ENCODE measurements at regions not wholly inside any gene's neighbourhood (a gene's known extent, or its start where the extent isn't known, plus 50 kb on each side); places are given as distances from the start of the nearest gene placed in this dataset.

- H3K9ac ChIP-seq (ENCODE audit: low read depth, low read length): no peak overlapping the region
- no peaks in the 10 kb centered on the region for H3K27me3 ChIP-seq (ENCODE audit: insufficient read depth, low read length)
- H3K36me3 ChIP-seq (ENCODE audit: insufficient read depth, low read depth, low read length): no peaks in the 10 kb centered on the region
- no peak overlapping the region for H3K27ac ChIP-seq (ENCODE audit: low read length)
- no peak overlapping the region for H3K4me3 ChIP-seq (ENCODE audit: low read length)
- no peaks in the 10 kb centered on the region for H3K4me1 ChIP-seq (ENCODE audit: insufficient read depth, low read length)
- no peaks in the 10 kb centered on the region for H3K9me3 ChIP-seq (ENCODE audit: insufficient read depth, low read depth, low read length)
Measured at GRCh38 chr4:38536716-38537115, 127.3 kb upstream of the KLF3 start.

- Histone ChIP-seq H3K9ac (ENCODE audit: low read depth, low read length) (no peak overlapping the region), H3K27ac (ENCODE audit: low read length) (no peak overlapping the region), H3K27me3 (ENCODE audit: insufficient read depth, low read length) (peaks cover 3% of the 10 kb centered on the region; the same call in 1 of the 2 replicates), H3K4me1 (ENCODE audit: insufficient read depth, low read length) (no peaks in the 10 kb centered on the region), H3K36me3 (ENCODE audit: insufficient read depth, low read depth, low read length) (no peaks in the 10 kb centered on the region), H3K4me3 (ENCODE audit: low read length) (no peak overlapping the region), H3K9me3 (ENCODE audit: insufficient read depth, low read depth, low read length) (no peaks in the 10 kb centered on the region)
Measured at GRCh38 chr4:38537666-38538065, 126.3 kb upstream of the KLF3 start.

GRCh38 chr4:38538517-38538916 is 125.5 kb upstream of the KLF3 start:
- Histone ChIP-seq H3K4me1 (ENCODE audit: insufficient read depth, low read length) (no peaks in the 10 kb centered on the region), H3K36me3 (ENCODE audit: insufficient read depth, low read depth, low read length) (no peaks in the 10 kb centered on the region), H3K4me3 (ENCODE audit: low read length) (no peak overlapping the region), H3K9me3 (ENCODE audit: insufficient read depth, low read depth, low read length) (no peaks in the 10 kb centered on the region), H3K27ac (ENCODE audit: low read length) (no peak overlapping the region), H3K27me3 (ENCODE audit: insufficient read depth, low read length) (peaks cover 4% of the 10 kb centered on the region; the same call in 1 of the 2 replicates), H3K9ac (ENCODE audit: low read depth, low read length) (no peak overlapping the region)

- Histone ChIP-seq H3K27ac (ENCODE audit: low read length) (no peak overlapping the region), H3K9me3 (ENCODE audit: insufficient read depth, low read depth, low read length) (no peaks in the 10 kb centered on the region), H3K36me3 (ENCODE audit: insufficient read depth, low read depth, low read length) (no peaks in the 10 kb centered on the region), H3K27me3 (ENCODE audit: insufficient read depth, low read length) (peaks cover 10% of the 10 kb centered on the region; the same call in 1 of the 2 replicates), H3K9ac (ENCODE audit: low read depth, low read length) (no peak overlapping the region), H3K4me3 (ENCODE audit: low read length) (no peak overlapping the region), H3K4me1 (ENCODE audit: insufficient read depth, low read length) (no peaks in the 10 kb centered on the region)
Measured at GRCh38 chr4:38539501-38539900, 124.5 kb upstream of the KLF3 start.

- no peak overlapping the region for H3K9ac ChIP-seq (ENCODE audit: low read depth, low read length)
- H3K27ac ChIP-seq (ENCODE audit: low read length): no peak overlapping the region
- H3K4me3 ChIP-seq (ENCODE audit: low read length): no peak overlapping the region
- H3K9me3 ChIP-seq (ENCODE audit: insufficient read depth, low read depth, low read length): no peaks in the 10 kb centered on the region; the same call in 1 of the 2 replicates
- H3K4me1 ChIP-seq (ENCODE audit: insufficient read depth, low read length): no peaks in the 10 kb centered on the region
- no peaks in the 10 kb centered on the region for H3K36me3 ChIP-seq (ENCODE audit: insufficient read depth, low read depth, low read length)
- peaks cover 57% of the 10 kb centered on the region for H3K27me3 ChIP-seq (ENCODE audit: insufficient read depth, low read length)
Measured at GRCh38 chr4:38547052-38547451, 116.9 kb upstream of the KLF3 start.

- Histone ChIP-seq H3K36me3 (ENCODE audit: insufficient read depth, low read depth, low read length) (no peaks in the 10 kb centered on the region), H3K27ac (ENCODE audit: low read length) (no peak overlapping the region), H3K4me1 (ENCODE audit: insufficient read depth, low read length) (no peaks in the 10 kb centered on the region), H3K4me3 (ENCODE audit: low read length) (no peak overlapping the region), H3K9ac (ENCODE audit: low read depth, low read length) (no peak overlapping the region), H3K9me3 (ENCODE audit: insufficient read depth, low read depth, low read length) (no peaks in the 10 kb centered on the region; the same call in 1 of the 2 replicates), H3K27me3 (ENCODE audit: insufficient read depth, low read length) (peaks cover 53% of the 10 kb centered on the region)
Measured at GRCh38 chr4:38548256-38548655, 115.7 kb upstream of the KLF3 start.

- H3K4me3 ChIP-seq (ENCODE audit: low read length): no peak overlapping the region
Measured at GRCh38 chr4:38559374-38559773, 104.6 kb upstream of the KLF3 start.

GRCh38 chr4:38560340-38560739 is 103.7 kb upstream of the KLF3 start:
- Histone ChIP-seq H3K27ac (ENCODE audit: low read length) (no peak overlapping the region), H3K9ac (ENCODE audit: low read depth, low read length) (no peak overlapping the region)

More at GRCh38 chr4:38559374-38559773, 104.6 kb upstream of the KLF3 start:
- H3K4me1 ChIP-seq (ENCODE audit: insufficient read depth, low read length): no peaks in the 10 kb centered on the region
- no peaks in the 10 kb centered on the region for H3K27me3 ChIP-seq (ENCODE audit: insufficient read depth, low read length)
- H3K36me3 ChIP-seq (ENCODE audit: insufficient read depth, low read depth, low read length): no peaks in the 10 kb centered on the region
- no peak overlapping the region for H3K27ac ChIP-seq (ENCODE audit: low read length)
- H3K9ac ChIP-seq (ENCODE audit: low read depth, low read length): no peak overlapping the region
- H3K9me3 ChIP-seq (ENCODE audit: insufficient read depth, low read depth, low read length): peaks cover 6% of the 10 kb centered on the region

GRCh38 chr4:38560768-38561558 is 103.0 kb upstream of the KLF3 start:
- H3K4me3 ChIP-seq (ENCODE audit: low read length): no peak overlapping the region

More at GRCh38 chr4:38560340-38560739, 103.7 kb upstream of the KLF3 start:
- Histone ChIP-seq H3K9me3 (ENCODE audit: insufficient read depth, low read depth, low read length) (peaks cover 3% of the 10 kb centered on the region), H3K4me1 (ENCODE audit: insufficient read depth, low read length) (no peaks in the 10 kb centered on the region), H3K36me3 (ENCODE audit: insufficient read depth, low read depth, low read length) (no peaks in the 10 kb centered on the region), H3K4me3 (ENCODE audit: low read length) (no peak overlapping the region), H3K27me3 (ENCODE audit: insufficient read depth, low read length) (no peaks in the 10 kb centered on the region)

GRCh38 chr4:38562751-38563198 is 101.2 kb upstream of the KLF3 start:
- no peaks in the 10 kb centered on the region for H3K27me3 ChIP-seq (ENCODE audit: insufficient read depth, low read length)
- no peaks in the 10 kb centered on the region for H3K36me3 ChIP-seq (ENCODE audit: insufficient read depth, low read depth, low read length)
- no peak overlapping the region for H3K4me3 ChIP-seq (ENCODE audit: low read length)
- no peaks in the 10 kb centered on the region for H3K4me1 ChIP-seq (ENCODE audit: insufficient read depth, low read length)
- no peak overlapping the region for H3K9ac ChIP-seq (ENCODE audit: low read depth, low read length)
- H3K27ac ChIP-seq (ENCODE audit: low read length): no peak overlapping the region
- H3K9me3 ChIP-seq (ENCODE audit: insufficient read depth, low read depth, low read length): no peaks in the 10 kb centered on the region

More at GRCh38 chr4:38560768-38561558, 103.0 kb upstream of the KLF3 start:
- Histone ChIP-seq H3K4me1 (ENCODE audit: insufficient read depth, low read length) (no peaks in the 10 kb centered on the region), H3K36me3 (ENCODE audit: insufficient read depth, low read depth, low read length) (no peaks in the 10 kb centered on the region), H3K27ac (ENCODE audit: low read length) (no peak overlapping the region), H3K9me3 (ENCODE audit: insufficient read depth, low read depth, low read length) (no peaks in the 10 kb centered on the region), H3K27me3 (ENCODE audit: insufficient read depth, low read length) (no peaks in the 10 kb centered on the region), H3K9ac (ENCODE audit: low read depth, low read length) (no peak overlapping the region)

- H3K4me3 ChIP-seq (ENCODE audit: low read length): no peak overlapping the region
- no peak overlapping the region for H3K27ac ChIP-seq (ENCODE audit: low read length)
- no peak overlapping the region for H3K9ac ChIP-seq (ENCODE audit: low read depth, low read length)
- H3K9me3 ChIP-seq (ENCODE audit: insufficient read depth, low read depth, low read length): no peaks in the 10 kb centered on the region
- H3K4me1 ChIP-seq (ENCODE audit: insufficient read depth, low read length): no peaks in the 10 kb centered on the region
- H3K36me3 ChIP-seq (ENCODE audit: insufficient read depth, low read depth, low read length): no peaks in the 10 kb centered on the region
- no peaks in the 10 kb centered on the region for H3K27me3 ChIP-seq (ENCODE audit: insufficient read depth, low read length)
Measured at GRCh38 chr4:38563707-38564495, 100.1 kb upstream of the KLF3 start.

Data from iPS-20b (cell line).